Natural killer cell treated with Interleukin-12 subunit alpha and Interleukin-12 subunit beta and Interleukin-15 and Interleukin-18, amount 100 ng/mL, for 72 hours (primary cell): ENCODE measurements at regions not wholly inside any gene's neighbourhood (a gene's known extent, or its start where the extent isn't known, plus 50 kb on each side); places are given as distances from the start of the nearest gene placed in this dataset.

Experiments used
- ATAC-seq, 2 donors: fragments of 150-1000 bp; cut with Tn5 transposase in 1 of 2; sonication (Bioruptor Pico), chemical (Tn5 transposase) in 1 of 2; 2 replicates each; pipeline ENCODE4 v1.10.0; 2021
- DNase-seq: peaks from one replicate; pipeline ENCODE4 v3.0.0; 2022; ENCODE audit warnings: low spot score
- H3K27ac Mint-ChIP-seq, 2 donors: 1 replicate in 1 of 2; 2 replicates in 1 of 2; pipeline ENCODE4 v1.8.0; 2022; ENCODE audit warnings: mixed read lengths in 2 of 2, mild to moderate bottlenecking in 1 of 2, moderate library complexity in 1 of 2
- H3K27me3 Mint-ChIP-seq, 2 donors: 1 replicate in 1 of 2; 2 replicates in 1 of 2; pipeline ENCODE4 v1.8.0; 2022; ENCODE audit warnings: mixed read lengths in 2 of 2
- H3K36me3 Mint-ChIP-seq: one replicate; pipeline ENCODE4 v1.8.0; 2022; ENCODE audit warnings: mixed read lengths
- H3K4me1 Mint-ChIP-seq, 2 donors: 1 replicate in 1 of 2; 2 replicates in 1 of 2; pipeline ENCODE4 v1.8.0; 2022; ENCODE audit warnings: low read depth in 2 of 2, mixed read lengths in 2 of 2, mild to moderate bottlenecking in 1 of 2
- H3K4me3 Mint-ChIP-seq: one replicate; pipeline ENCODE4 v1.8.0; 2022; ENCODE audit warnings: mixed read lengths
- H3K9me3 Mint-ChIP-seq: 2 replicates; pipeline ENCODE4 v1.8.0; 2022; ENCODE audit warnings: mixed read lengths

DNA sequence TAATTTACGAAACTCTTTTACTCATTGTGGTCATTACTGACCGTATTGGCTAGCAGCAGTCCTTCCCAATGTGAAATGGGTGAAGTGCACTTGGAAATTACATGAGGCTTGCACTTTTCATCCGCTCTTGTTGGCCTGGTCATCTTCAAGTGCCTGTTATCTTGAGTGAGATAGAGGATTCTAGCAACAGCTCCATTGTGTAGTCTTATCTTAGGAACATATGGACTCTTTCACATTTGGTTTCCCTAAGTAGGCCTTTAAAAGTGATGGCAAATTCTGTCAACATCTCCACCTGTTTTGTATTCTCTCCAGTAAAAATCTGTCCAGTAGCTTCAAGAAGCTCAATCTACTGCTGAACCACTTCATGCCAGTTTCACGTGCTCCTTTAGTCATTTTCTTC lies 114.8 kb upstream of the MARCKS start:
- Mint-ChIP-seq H3K9me3 (peaks cover 3% of the 10 kb centered on the region), H3K27me3 (peaks cover 0 to 2% of the 10 kb centered on the region in 2 donors), H3K36me3 (no peaks in the 10 kb centered on the region), H3K4me3 (no peak overlapping the region), H3K27ac (no peak overlapping the region), H3K4me1 (no peaks in the 10 kb centered on the region)
- DNase-seq (no peak), ATAC-seq (no peak)

DNA sequence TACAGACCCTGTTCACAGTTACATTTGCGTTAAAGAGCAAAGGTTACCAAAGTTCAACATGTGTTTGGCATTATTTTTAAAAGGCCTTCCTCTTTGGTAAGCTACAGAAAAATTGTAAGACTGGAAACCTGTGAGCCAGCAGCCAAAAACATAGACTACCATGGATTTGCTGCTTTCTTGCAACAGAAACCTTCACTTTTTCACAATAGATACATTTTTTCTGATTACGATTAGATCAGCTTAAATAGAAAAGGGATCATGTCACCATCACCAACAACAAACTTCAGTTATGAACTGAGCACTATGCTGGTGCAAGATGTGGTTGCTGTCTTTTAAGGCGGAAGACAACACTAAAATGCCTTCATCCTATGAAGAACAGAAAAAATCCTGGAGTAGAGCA lies 112.3 kb upstream of the MARCKS start:
- ATAC-seq (no peak), DNase-seq (no peak)
- H3K27me3 Mint-ChIP-seq, result no peaks in the 10 kb centered on the region
- no peak overlapping the region for H3K4me3 Mint-ChIP-seq
- H3K9me3 Mint-ChIP-seq, result peaks cover 3% of the 10 kb centered on the region
- H3K36me3 Mint-ChIP-seq, result no peaks in the 10 kb centered on the region
- peak overlapping the region in 1 of 2 donors; percentile 13 for H3K27ac Mint-ChIP-seq
- no peaks in the 10 kb centered on the region for H3K4me1 Mint-ChIP-seq

DNA sequence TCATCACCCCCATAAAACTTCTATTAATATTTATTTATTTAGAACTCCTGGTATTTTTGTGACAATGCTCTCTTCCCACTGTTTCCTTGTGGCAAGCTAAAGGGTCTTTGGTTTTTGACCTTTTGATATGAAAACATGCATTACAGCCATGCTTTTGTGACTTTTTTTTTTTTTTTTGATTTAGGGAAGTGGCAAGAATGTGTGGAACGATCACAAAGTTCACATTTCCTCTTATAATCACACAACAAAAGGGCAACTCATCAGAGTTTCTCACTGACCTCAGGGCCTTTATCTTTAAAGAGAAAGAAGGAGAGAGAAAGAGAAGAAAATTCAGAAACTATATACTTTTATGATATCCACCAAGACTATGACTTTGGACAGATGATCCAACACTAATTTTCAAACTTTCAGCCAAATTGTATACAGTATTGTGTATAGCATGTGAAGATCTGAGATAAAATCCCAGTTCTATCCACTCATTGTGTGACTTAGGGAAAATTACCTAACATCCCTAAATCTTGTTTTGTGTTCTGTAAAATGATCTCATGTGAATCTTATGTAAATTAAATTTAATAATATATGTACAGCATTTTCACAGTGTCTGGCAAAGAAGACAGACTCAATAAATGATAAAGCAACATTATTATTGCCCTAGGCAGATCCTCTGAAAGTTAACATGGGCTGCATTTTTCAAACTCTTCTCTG lies 106.8 kb upstream of the MARCKS start:
- Mint-ChIP-seq H3K9me3 (peaks cover 3% of the 10 kb centered on the region), H3K4me3 (no peak overlapping the region), H3K36me3 (no peaks in the 10 kb centered on the region), H3K4me1 (no peaks in the 10 kb centered on the region), H3K27ac (no peak overlapping the region), H3K27me3 (no peaks in the 10 kb centered on the region)
- no peak for DNase-seq
- ATAC-seq, result no peak

DNA sequence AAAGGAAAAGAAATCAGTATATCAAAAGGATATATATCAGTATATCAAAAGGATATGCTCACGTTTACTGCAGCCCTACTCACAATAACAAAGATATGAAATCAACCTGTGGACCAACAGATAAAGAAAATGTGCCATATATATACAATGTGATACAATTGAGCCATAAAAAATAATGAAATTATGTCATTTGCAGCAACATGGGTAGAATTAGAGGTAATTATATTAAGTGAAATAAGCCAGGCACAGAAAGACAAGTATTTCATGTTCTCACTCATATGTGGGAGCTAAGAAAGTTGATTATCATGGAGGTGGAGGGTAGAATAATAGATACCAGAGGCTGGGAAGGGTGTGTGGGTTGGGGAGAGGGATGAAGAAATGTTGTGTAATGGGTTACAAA lies 102.9 kb upstream of the MARCKS start:
- Mint-ChIP-seq H3K36me3 (no peaks in the 10 kb centered on the region), H3K27ac (no peak overlapping the region), H3K27me3 (no peaks in the 10 kb centered on the region), H3K4me3 (no peak overlapping the region), H3K9me3 (peaks cover under 1% of the 10 kb centered on the region), H3K4me1 (no peaks in the 10 kb centered on the region)
- no peak for ATAC-seq
- no peak for DNase-seq

DNA sequence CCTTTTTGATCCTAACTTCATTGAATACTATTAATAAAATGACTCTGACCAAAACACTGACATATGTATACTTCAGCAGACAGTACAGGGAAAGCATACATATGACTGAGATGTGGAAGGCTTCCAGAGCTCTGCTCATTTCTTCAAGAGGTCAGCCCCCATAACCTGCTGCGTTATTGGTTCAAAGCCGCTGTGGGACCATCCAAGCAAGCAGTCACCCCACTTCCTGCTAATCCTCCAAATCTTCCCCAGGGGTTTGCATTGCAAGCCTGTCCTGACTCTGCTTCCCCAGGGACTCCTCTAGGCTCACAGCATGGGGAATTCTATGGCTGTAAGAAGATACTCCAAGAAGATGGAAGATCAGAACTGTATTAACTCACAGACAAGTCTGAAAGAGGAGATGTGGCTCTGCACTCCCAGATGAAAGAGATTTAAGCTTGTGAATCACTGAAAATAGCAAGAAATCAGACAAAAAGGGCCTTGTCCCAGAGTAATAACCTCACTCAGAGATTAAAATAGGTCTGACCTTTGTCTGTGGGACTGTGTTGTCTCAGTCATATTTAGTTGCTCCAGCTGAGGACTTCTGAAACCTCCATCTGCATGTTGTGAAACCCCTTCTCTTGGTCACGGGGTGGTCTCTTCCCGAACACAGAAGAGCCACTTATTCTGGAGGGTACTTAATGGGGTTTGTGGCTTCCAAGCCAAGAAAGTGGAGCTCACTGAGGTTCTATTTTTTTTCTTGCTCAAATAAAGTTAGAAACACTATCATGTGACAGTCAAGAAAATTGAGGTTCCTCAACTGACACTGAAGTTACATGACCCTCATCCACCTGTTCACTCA lies 101.5 kb upstream of the MARCKS start:
- Mint-ChIP-seq H3K4me3 (no peak overlapping the region), H3K4me1 (no peaks in the 10 kb centered on the region), H3K27ac (no peak overlapping the region), H3K27me3 (no peaks in the 10 kb centered on the region), H3K9me3 (no peaks in the 10 kb centered on the region), H3K36me3 (no peaks in the 10 kb centered on the region)
- DNase-seq, result no peak
- no peak for ATAC-seq

DNA sequence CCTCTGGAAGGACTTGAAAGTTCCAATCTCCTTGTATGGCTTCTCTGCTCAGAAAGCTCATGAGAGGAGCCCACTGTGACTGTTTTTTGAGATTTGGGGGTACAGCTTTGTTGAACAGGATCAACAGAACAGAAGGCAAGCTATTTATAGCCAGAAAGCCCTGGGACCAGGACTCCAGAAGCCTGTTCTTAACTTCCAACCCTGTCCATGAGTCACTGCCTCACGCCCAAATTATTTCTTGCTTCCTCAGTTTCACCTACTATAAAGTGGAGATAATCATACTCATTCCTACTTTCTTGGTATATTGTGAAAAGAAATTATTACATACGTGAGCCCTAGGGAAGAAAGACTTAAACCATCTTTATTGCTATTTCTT lies 100.9 kb upstream of the MARCKS start:
- ATAC-seq, result no peak
- Mint-ChIP-seq H3K36me3 (no peaks in the 10 kb centered on the region), H3K27me3 (no peaks in the 10 kb centered on the region), H3K9me3 (no peaks in the 10 kb centered on the region), H3K27ac (no peak overlapping the region), H3K4me1 (no peaks in the 10 kb centered on the region), H3K4me3 (no peak overlapping the region)
- DNase-seq, result no peak

DNA sequence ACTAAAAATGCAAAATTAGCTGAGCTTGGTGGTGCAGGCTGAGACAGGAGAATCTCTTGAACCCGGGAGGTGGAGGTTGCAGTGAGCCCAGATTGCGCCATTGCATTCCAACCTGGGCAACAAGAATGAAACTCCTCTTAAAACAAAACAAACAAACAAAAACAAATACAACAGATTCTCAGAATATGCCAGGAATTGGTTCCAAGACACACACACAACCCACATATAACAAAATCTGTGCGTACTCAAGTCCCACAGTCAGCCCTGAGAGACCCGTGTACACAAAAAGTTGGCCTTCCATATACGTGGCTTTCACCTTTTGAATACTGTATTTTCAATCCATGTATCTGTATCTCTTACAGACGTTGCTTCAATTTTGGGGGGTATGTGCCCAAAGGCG lies 98.9 kb upstream of the MARCKS start:
- no peaks in the 10 kb centered on the region for H3K4me1 Mint-ChIP-seq
- ATAC-seq (no peak), DNase-seq (no peak)
- no peak overlapping the region for H3K27ac Mint-ChIP-seq
- no peaks in the 10 kb centered on the region for H3K27me3 Mint-ChIP-seq
- no peaks in the 10 kb centered on the region for H3K9me3 Mint-ChIP-seq
- no peak overlapping the region for H3K4me3 Mint-ChIP-seq
- no peaks in the 10 kb centered on the region for H3K36me3 Mint-ChIP-seq

DNA sequence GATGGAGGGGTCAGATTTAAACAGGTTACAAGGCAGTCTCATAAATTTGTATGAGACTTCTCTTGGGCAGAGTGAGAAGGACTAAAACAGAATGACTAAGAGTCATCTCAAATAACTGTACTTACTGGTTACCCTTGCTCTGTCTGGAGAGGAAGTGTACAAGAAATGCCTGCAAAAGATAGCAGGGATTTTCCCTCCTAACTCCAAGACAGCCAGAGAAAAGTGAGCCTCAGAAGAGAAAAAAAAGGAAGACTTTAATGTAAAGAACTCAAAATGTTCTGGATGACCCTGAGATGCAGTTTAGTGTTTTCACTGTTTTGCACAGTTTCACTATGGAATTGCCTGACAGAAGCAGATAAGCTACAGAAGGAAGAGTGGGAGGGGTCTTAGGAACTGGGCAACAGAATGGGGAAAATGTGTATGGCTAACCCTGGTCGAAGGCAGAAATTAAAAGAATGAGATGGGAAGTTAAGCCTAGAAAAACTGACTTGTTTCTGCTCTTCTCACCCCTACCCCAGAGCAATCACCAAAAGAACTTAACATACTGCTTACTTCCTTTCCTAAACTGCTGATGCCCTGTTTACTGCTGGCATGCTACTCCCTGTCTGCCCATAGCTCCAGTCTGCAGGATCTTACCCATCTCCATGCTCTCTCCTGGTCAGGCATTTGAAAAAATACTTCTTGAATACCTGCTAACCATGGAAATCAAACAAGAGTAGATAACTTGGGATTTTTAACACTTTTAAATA lies 98.1 kb upstream of the MARCKS start:
- H3K27me3 Mint-ChIP-seq, result no peaks in the 10 kb centered on the region

DNA sequence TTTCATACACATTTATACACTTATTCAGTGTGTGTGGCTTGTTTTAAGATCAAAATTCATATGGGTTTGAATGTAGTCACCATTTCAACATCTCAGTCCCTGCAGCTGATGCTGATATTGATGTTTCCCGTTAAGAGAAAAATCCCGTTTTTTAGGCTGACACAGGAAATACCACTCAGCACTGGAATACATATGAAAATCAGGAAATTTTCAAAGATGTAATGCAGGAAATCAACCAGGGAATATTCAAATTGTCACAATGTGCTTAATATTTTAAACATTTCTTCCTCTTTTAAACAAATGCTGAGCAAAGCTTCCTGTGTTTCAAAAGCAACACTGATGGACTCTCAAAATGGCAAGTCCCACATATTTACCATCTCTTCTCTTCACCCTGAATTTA lies 94.5 kb upstream of the MARCKS start:
- DNase-seq (no peak), ATAC-seq (no peak)
- Mint-ChIP-seq H3K4me3 (no peak overlapping the region), H3K36me3 (no peaks in the 10 kb centered on the region), H3K27me3 (no peaks in the 10 kb centered on the region), H3K4me1 (no peaks in the 10 kb centered on the region), H3K9me3 (no peaks in the 10 kb centered on the region), H3K27ac (no peak overlapping the region)

More for the DNA sequence above, 98.1 kb upstream of the MARCKS start:
- no peak overlapping the region for H3K4me3 Mint-ChIP-seq
- no peaks in the 10 kb centered on the region for H3K4me1 Mint-ChIP-seq
- no peak for ATAC-seq
- no peak for DNase-seq
- H3K9me3 Mint-ChIP-seq, result no peaks in the 10 kb centered on the region
- H3K27ac Mint-ChIP-seq, result no peak overlapping the region
- H3K36me3 Mint-ChIP-seq, result no peaks in the 10 kb centered on the region

DNA sequence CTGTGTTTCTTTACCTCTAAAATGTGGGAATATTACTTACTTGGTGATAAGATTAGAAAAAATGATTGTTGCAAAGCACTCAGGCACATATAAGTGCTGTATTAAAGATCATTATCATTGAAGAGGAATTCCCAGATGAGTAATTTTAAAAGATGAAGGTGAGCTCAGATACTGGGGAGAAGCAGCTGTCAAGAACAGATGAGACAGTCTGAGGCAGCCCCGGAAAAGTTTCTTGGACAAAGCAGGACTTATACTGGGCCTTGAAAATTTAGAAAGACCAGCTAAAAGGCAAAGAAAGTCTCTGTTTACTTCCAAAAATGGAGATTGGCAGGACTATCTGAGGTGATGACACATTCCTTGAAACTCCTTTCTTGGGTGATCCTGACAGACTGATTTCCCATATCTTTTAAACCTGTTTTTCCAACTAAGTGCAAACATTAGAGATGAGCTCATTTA lies 93.8 kb upstream of the MARCKS start:
- DNase-seq, result no peak
- Mint-ChIP-seq H3K27ac (no peak overlapping the region), H3K4me3 (no peak overlapping the region), H3K36me3 (no peaks in the 10 kb centered on the region), H3K4me1 (no peaks in the 10 kb centered on the region), H3K27me3 (no peaks in the 10 kb centered on the region), H3K9me3 (no peaks in the 10 kb centered on the region)
- ATAC-seq, result no peak

DNA sequence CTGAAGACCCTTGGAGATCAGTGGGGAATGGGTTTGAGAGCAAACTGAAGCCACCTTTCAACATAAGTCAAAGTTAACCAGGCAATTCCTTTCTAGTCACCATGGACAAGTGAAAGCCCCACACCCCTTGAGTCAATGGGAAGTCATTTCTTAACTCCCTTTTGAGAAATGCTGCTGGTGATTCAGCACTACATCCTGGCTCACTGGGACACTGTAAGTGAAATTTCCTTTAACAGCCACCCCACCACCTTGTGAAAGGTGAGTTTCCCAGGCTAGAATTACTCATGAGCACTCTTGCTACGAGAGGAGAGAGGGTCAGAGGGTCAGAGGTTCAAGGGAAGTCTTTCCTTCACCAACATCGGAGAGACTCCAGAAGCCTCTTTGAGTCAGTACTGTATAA lies 93.3 kb upstream of the MARCKS start:
- H3K4me1 Mint-ChIP-seq, result no peaks in the 10 kb centered on the region
- no peaks in the 10 kb centered on the region for H3K36me3 Mint-ChIP-seq
- ATAC-seq, result peak; percentile 36 to 40
- H3K27ac Mint-ChIP-seq, result no peak overlapping the region
- DNase-seq, result no peak
- H3K9me3 Mint-ChIP-seq, result no peaks in the 10 kb centered on the region
- H3K4me3 Mint-ChIP-seq, result no peak overlapping the region
- H3K27me3 Mint-ChIP-seq, result no peaks in the 10 kb centered on the region

DNA sequence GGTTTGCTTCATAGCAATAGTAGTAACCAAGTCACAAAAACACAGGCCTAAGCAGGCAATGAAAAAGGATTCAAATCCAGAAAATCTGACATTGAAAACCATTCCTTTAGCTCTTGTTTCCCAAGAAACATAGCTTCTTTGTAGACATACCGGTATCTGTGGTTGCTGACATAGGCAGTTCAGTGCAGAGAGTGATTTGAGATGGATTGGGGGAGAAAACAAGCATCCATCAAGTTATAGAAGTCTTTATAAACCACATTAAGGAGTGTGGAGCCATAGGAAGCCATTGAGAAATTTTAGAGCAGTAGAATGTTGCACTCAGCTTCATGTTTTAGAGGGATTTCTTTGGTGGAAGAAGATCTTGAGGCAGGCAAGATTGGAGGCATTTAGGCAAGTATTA lies 91.2 kb upstream of the MARCKS start:
- Mint-ChIP-seq H3K27me3 (no peaks in the 10 kb centered on the region), H3K36me3 (no peaks in the 10 kb centered on the region)
- DNase-seq, result no peak

DNA sequence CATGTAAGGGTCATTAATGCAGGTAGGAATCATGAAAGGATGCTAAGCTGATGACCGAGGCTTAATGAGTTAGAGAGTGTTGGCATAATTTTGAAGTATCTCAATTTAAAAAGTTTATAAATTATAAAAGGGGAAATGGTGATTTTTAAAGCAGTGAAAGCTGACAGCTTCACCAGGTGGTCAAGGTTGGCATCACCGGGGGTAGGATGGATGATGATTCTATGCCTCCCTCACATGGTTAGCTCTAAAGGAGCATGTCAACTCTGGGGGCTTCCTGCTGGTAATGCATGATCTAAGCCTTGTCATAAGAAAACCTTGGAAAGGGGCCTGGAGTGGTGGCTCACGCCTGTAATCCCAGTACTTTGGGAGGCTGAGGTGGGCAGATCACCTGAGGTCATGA lies 89.2 kb upstream of the MARCKS start:
- H3K27ac Mint-ChIP-seq, result no peak overlapping the region
- no peaks in the 10 kb centered on the region for H3K9me3 Mint-ChIP-seq
- H3K27me3 Mint-ChIP-seq, result no peaks in the 10 kb centered on the region
- DNase-seq (no peak), ATAC-seq (no peak)
- H3K4me3 Mint-ChIP-seq, result no peak overlapping the region
- H3K36me3 Mint-ChIP-seq, result no peaks in the 10 kb centered on the region
- H3K4me1 Mint-ChIP-seq, result no peaks in the 10 kb centered on the region

More for the DNA sequence above, 91.2 kb upstream of the MARCKS start:
- Mint-ChIP-seq H3K4me3 (no peak overlapping the region), H3K4me1 (no peaks in the 10 kb centered on the region), H3K9me3 (no peaks in the 10 kb centered on the region), H3K27ac (no peak overlapping the region)
- no peak for ATAC-seq

DNA sequence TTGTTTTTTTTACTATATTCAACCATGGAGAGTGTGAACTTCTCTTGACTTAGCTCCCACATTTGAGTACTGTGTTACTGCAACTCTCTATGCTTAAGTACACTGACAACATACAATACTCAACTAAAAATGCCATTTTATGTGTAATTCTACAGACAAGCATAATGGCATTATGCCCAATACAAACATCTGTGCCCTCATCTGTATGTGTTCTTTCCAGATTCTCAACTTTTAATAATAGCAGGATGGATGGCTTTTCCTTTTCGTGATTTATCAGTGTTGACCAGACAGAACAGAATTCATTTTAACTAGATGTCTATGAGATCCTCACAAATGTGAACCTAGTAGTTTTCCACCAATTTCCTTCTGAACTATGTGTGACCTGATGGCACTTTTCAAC lies 84.2 kb upstream of the MARCKS start:
- ATAC-seq, result no peak
- no peak for DNase-seq
- Mint-ChIP-seq H3K4me1 (no peaks in the 10 kb centered on the region), H3K36me3 (no peaks in the 10 kb centered on the region), H3K4me3 (no peak overlapping the region), H3K9me3 (no peaks in the 10 kb centered on the region), H3K27me3 (no peaks in the 10 kb centered on the region), H3K27ac (no peak overlapping the region)
